H1 (cell line): ENCODE measurements at regions not wholly inside any gene's neighbourhood (a gene's known extent, or its start where the extent isn't known, plus 50 kb on each side); places are given as distances from the start of the nearest gene placed in this dataset.

Experiments used
- BCL11A ChIP-seq, 2 experiments: IDR thresholded peaks; one replicate each; pipeline ENCODE4 v1.6.1; 2011; ENCODE audit warnings: low read depth in 2 of 2, low read length in 2 of 2, mild to moderate bottlenecking in 2 of 2
- CEBPB ChIP-seq: IDR thresholded peaks from 2 replicates; pipeline ENCODE4 v1.6.1; 2012; ENCODE audit warnings: low read depth, low read length
- CTBP2 ChIP-seq: IDR thresholded peaks from 2 replicates; pipeline ENCODE4 v1.7.0; 2011; ENCODE audit warnings: borderline replicate concordance, mild to moderate bottlenecking, moderate library complexity, mixed read lengths, low read length; ENCODE audit not compliant: insufficient read depth, insufficient read length
- HDAC2 ChIP-seq, 2 experiments: fragments of 300-600 bp in 1 of 2; sonication (generic) in 1 of 2; IDR thresholded peaks; 2 replicates each; pipeline ENCODE4 v1.6.1; 2011 to 2012; ENCODE audit warnings: low read depth in 2 of 2, low read length in 2 of 2, mild to moderate bottlenecking in 2 of 2, moderate library complexity in 2 of 2, borderline replicate concordance in 1 of 2, inconsistent platforms in 1 of 2
- KDM1A ChIP-seq: fragments of 200-600, 300-600 bp; sonication (generic); IDR thresholded peaks from 2 replicates; pipeline ENCODE4 v1.7.1; 2016; ENCODE audit warnings: mild to moderate bottlenecking, low read length, borderline replicate concordance
- MAFK ChIP-seq: IDR thresholded peaks from 2 replicates; pipeline ENCODE4 v1.6.1; 2012; ENCODE audit warnings: low read depth, mild to moderate bottlenecking, improper control_type of control experiment, low read length
- RBBP5 ChIP-seq: IDR thresholded peaks from 2 replicates; pipeline ENCODE4 v1.7.1; 2012; ENCODE audit warnings: low read depth, mild to moderate bottlenecking, inconsistent platforms, low read length, moderate library complexity, borderline replicate concordance
- RFX5 ChIP-seq: IDR thresholded peaks from 2 replicates; pipeline ENCODE4 v1.6.1; 2011; ENCODE audit warnings: low read depth, low read length, improper control_type of control experiment, borderline replicate concordance
- TF ChIP-seq, protein P1 (sequence below): fragments of 300-600 bp; sonication (generic); IDR thresholded peaks from 2 replicates; pipeline ENCODE4 v1.7.1; 2012; ENCODE audit warnings: low read length, moderate library complexity, mild to moderate bottlenecking, inconsistent platforms; ENCODE audit not compliant: insufficient replicate concordance

DNA sequence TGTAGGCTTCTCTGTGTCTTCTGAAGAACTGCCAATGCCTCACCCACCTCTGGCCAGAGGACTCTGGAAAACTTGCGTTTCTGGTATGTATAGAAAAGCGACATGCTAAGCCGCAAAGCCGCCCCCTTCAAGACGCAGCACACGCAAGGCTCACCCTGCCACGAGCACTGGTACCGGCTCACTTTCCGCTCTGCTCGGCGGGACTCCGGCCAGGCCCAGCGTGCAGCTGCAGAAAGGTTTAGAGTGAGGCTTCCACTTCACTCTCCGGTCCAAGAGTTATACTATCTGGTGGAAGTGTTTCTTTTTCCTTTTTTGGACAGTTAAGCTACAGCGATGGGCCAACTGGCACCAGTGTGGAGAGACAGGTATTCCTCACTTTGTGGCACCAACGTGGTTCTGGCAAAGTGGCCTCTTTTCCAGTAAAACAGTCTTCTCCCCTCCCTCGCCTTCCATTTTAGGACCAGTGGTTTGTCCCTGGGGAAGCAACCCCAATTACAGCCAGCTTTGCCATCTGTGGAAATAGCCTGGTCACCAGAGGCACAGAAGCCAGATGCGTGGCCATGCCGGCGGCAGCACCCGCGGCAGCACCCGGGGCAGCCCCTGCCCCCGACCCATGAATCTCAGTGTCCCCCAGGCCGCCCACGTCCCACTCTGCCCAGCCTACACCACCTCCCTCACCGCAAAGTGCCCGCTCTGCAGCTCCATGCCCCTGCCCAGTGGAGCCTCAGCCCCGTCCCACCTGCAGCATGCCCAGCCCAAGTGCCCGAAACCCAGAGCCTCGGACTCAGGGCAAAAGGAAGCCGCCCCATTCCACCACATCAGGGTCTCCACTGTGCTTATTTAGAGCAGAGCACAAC, 91.6 kb upstream of the CTDP1 start (continued):
- TF ChIP-seq, protein P1, sequence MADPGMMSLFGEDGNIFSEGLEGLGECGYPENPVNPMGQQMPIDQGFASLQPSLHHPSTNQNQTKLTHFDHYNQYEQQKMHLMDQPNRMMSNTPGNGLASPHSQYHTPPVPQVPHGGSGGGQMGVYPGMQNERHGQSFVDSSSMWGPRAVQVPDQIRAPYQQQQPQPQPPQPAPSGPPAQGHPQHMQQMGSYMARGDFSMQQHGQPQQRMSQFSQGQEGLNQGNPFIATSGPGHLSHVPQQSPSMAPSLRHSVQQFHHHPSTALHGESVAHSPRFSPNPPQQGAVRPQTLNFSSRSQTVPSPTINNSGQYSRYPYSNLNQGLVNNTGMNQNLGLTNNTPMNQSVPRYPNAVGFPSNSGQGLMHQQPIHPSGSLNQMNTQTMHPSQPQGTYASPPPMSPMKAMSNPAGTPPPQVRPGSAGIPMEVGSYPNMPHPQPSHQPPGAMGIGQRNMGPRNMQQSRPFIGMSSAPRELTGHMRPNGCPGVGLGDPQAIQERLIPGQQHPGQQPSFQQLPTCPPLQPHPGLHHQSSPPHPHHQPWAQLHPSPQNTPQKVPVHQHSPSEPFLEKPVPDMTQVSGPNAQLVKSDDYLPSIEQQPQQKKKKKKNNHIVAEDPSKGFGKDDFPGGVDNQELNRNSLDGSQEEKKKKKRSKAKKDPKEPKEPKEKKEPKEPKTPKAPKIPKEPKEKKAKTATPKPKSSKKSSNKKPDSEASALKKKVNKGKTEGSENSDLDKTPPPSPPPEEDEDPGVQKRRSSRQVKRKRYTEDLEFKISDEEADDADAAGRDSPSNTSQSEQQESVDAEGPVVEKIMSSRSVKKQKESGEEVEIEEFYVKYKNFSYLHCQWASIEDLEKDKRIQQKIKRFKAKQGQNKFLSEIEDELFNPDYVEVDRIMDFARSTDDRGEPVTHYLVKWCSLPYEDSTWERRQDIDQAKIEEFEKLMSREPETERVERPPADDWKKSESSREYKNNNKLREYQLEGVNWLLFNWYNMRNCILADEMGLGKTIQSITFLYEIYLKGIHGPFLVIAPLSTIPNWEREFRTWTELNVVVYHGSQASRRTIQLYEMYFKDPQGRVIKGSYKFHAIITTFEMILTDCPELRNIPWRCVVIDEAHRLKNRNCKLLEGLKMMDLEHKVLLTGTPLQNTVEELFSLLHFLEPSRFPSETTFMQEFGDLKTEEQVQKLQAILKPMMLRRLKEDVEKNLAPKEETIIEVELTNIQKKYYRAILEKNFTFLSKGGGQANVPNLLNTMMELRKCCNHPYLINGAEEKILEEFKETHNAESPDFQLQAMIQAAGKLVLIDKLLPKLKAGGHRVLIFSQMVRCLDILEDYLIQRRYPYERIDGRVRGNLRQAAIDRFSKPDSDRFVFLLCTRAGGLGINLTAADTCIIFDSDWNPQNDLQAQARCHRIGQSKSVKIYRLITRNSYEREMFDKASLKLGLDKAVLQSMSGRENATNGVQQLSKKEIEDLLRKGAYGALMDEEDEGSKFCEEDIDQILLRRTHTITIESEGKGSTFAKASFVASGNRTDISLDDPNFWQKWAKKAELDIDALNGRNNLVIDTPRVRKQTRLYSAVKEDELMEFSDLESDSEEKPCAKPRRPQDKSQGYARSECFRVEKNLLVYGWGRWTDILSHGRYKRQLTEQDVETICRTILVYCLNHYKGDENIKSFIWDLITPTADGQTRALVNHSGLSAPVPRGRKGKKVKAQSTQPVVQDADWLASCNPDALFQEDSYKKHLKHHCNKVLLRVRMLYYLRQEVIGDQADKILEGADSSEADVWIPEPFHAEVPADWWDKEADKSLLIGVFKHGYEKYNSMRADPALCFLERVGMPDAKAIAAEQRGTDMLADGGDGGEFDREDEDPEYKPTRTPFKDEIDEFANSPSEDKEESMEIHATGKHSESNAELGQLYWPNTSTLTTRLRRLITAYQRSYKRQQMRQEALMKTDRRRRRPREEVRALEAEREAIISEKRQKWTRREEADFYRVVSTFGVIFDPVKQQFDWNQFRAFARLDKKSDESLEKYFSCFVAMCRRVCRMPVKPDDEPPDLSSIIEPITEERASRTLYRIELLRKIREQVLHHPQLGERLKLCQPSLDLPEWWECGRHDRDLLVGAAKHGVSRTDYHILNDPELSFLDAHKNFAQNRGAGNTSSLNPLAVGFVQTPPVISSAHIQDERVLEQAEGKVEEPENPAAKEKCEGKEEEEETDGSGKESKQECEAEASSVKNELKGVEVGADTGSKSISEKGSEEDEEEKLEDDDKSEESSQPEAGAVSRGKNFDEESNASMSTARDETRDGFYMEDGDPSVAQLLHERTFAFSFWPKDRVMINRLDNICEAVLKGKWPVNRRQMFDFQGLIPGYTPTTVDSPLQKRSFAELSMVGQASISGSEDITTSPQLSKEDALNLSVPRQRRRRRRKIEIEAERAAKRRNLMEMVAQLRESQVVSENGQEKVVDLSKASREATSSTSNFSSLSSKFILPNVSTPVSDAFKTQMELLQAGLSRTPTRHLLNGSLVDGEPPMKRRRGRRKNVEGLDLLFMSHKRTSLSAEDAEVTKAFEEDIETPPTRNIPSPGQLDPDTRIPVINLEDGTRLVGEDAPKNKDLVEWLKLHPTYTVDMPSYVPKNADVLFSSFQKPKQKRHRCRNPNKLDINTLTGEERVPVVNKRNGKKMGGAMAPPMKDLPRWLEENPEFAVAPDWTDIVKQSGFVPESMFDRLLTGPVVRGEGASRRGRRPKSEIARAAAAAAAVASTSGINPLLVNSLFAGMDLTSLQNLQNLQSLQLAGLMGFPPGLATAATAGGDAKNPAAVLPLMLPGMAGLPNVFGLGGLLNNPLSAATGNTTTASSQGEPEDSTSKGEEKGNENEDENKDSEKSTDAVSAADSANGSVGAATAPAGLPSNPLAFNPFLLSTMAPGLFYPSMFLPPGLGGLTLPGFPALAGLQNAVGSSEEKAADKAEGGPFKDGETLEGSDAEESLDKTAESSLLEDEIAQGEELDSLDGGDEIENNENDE = no peak
- TF ChIP-seq BCL11A (IDR thresholded peaks at IDR 0.05; ENCODE audit: low read depth in 2 of 2, low read length in 2 of 2) = no peak
- TF ChIP-seq HDAC2 (IDR thresholded peaks at IDR 0.05; ENCODE audit: borderline replicate concordance in 1 of 2, low read depth in 2 of 2, low read length in 2 of 2) = no peak
- TF ChIP-seq KDM1A = no peak
- TF ChIP-seq RFX5 = no peak
- no peak for TF ChIP-seq RBBP5
- no peak for TF ChIP-seq MAFK
- TF ChIP-seq CTBP2 = no peak
- TF ChIP-seq CEBPB = no peak
